Caco-2 (cell line): ENCODE measurements at regions not wholly inside any gene's neighbourhood (a gene's known extent, or its start where the extent isn't known, plus 50 kb on each side); places are given as distances from the start of the nearest gene placed in this dataset.
"Not testable (repeated sequence)": the region's sequence is repeated elsewhere in the genome, so short reads cannot be mapped to it uniquely, and the experiment has no call there.

Source experiments
- BruUV-seq: library from RNA; stranded (reverse); fragments of 400-500 nt; replicated peaks from 2 replicates; lab custom pipeline; 2021; lab: Mats Ljungman, UMichigan
- CTCF ChIA-PET: fragments of 300-600 bp; sonication (Branson Sonifier 250); formaldehyde crosslinking; loops from one replicate; lab custom pipeline; 2022; ENCODE audit warnings: antibody characterized with exemption; lab: Charles Lee
- POLR2A ChIA-PET: fragments of 300-600 bp; sonication (Branson Sonifier 250); formaldehyde crosslinking; loops from one replicate; lab custom pipeline; 2022; ENCODE audit warnings: antibody characterized with exemption; lab: Charles Lee
- DNase-seq, 2 experiments: peaks; one replicate each; pipeline versions ENCODE4 v3.0.0 to v3.0.0-alpha.2; 2020 to 2022
- H3K27me3 ChIP-seq: replicated peaks from 2 replicates; pipeline ENCODE4 v1.6.0; 2011; ENCODE audit warnings: low read length; ENCODE audit not compliant: control insufficient read depth, insufficient read depth
- H3K36me3 ChIP-seq: 2 replicates; pipeline ENCODE4 v1.5.1; 2011; ENCODE audit warnings: low read length; ENCODE audit not compliant: control insufficient read depth, insufficient read depth
- H3K4me1 ChIP-seq: fragments of 250-450 bp; sonication (Bioruptor Pico); 2 replicates; pipeline ENCODE4 v1.5.1; 2020; ENCODE audit warnings: mild to moderate bottlenecking
- H3K4me3 ChIP-seq: 2 replicates; pipeline ENCODE4 v1.5.1; 2011; ENCODE audit warnings: low read depth, mild to moderate bottlenecking, control low read depth, low read length
- H3K9me3 ChIP-seq: fragments of 250-450 bp; sonication (Bioruptor Pico); 2 replicates; pipeline ENCODE4 v1.5.1; 2020; ENCODE audit warnings: mild to moderate bottlenecking, moderate library complexity
- H3K27ac Mint-ChIP-seq: one replicate; pipeline ENCODE4 v1.8.0; 2022; ENCODE audit warnings: mixed read lengths; ENCODE audit not compliant: unreplicated experiment
- H3K27me3 Mint-ChIP-seq: one replicate; pipeline ENCODE4 v1.8.0; 2022; ENCODE audit warnings: mixed read lengths; ENCODE audit not compliant: insufficient read depth, unreplicated experiment
- H3K36me3 Mint-ChIP-seq: one replicate; pipeline ENCODE4 v1.8.0; 2022; ENCODE audit warnings: mild to moderate bottlenecking, mixed read lengths; ENCODE audit not compliant: insufficient read depth, unreplicated experiment
- H3K4me1 Mint-ChIP-seq: one replicate; pipeline ENCODE4 v1.8.0; 2022; ENCODE audit warnings: low read depth, mixed read lengths; ENCODE audit not compliant: unreplicated experiment
- H3K4me3 Mint-ChIP-seq: one replicate; pipeline ENCODE4 v1.8.0; 2022; ENCODE audit warnings: mild to moderate bottlenecking, moderate library complexity, mixed read lengths; ENCODE audit not compliant: unreplicated experiment
- H3K9me3 Mint-ChIP-seq: one replicate; pipeline ENCODE4 v1.8.0; 2022; ENCODE audit warnings: mixed read lengths; ENCODE audit not compliant: unreplicated experiment
- intact Hi-C: fragments of 100-400 bp; cut with micrococcal nuclease; formaldehyde crosslinking; loops from one replicate; pipeline ENCODE4 v1.10.0; 2022; ENCODE audit not compliant: unreplicated experiment
- TF ChIP-seq, protein P1 (sequence below), 2 experiments: fragments of 200-600 bp in 1 of 2; IDR thresholded peaks; 1 replicate in 1 of 2; 2 replicates in 1 of 2; pipeline versions ENCODE4 v1.5.1 to v1.8.0; 2011 to 2022; ENCODE audit warnings: antibody characterized with exemption in 1 of 2, control low read depth in 1 of 2, inconsistent platforms in 1 of 2, low read depth in 1 of 2, low read length in 1 of 2, mild to moderate bottlenecking in 1 of 2, moderate library complexity in 1 of 2; ENCODE audit not compliant: insufficient read depth in 1 of 2, severe bottlenecking in 1 of 2, unreplicated experiment in 1 of 2

- intact Hi-C loops: loop anchor here (1.0 to 10.0 kb wide), 2 partner anchors 129 to 384 kb away; no protein-coding TSS in a partner anchor
- no peaks in the 10 kb centered on the region for H3K36me3 Mint-ChIP-seq
- CTCF ChIA-PET: no interaction called here
- no peak overlapping the region for H3K27ac Mint-ChIP-seq
- H3K27me3 ChIP-seq: no peaks in the 10 kb centered on the region
- H3K4me1 Mint-ChIP-seq: peaks cover 15% of the 10 kb centered on the region
- no peak overlapping the region for H3K4me3 ChIP-seq
- TF ChIP-seq, protein P1, sequence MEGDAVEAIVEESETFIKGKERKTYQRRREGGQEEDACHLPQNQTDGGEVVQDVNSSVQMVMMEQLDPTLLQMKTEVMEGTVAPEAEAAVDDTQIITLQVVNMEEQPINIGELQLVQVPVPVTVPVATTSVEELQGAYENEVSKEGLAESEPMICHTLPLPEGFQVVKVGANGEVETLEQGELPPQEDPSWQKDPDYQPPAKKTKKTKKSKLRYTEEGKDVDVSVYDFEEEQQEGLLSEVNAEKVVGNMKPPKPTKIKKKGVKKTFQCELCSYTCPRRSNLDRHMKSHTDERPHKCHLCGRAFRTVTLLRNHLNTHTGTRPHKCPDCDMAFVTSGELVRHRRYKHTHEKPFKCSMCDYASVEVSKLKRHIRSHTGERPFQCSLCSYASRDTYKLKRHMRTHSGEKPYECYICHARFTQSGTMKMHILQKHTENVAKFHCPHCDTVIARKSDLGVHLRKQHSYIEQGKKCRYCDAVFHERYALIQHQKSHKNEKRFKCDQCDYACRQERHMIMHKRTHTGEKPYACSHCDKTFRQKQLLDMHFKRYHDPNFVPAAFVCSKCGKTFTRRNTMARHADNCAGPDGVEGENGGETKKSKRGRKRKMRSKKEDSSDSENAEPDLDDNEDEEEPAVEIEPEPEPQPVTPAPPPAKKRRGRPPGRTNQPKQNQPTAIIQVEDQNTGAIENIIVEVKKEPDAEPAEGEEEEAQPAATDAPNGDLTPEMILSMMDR (IDR thresholded peaks at IDR 0.05; ENCODE audit: insufficient read depth in 1 of 2, low read depth in 1 of 2, low read length in 1 of 2, severe bottlenecking in 1 of 2, unreplicated experiment in 1 of 2): no peak
- no peak for DNase-seq
- no peaks in the 10 kb centered on the region for H3K36me3 ChIP-seq
- no peaks in the 10 kb centered on the region for H3K9me3 ChIP-seq
- H3K27me3 Mint-ChIP-seq: no peaks in the 10 kb centered on the region
- peaks cover 16% of the 10 kb centered on the region for H3K4me1 ChIP-seq
- POLR2A ChIA-PET: no interaction called here
- BruUV-seq: no TSS peak
- H3K4me3 Mint-ChIP-seq: no peak overlapping the region
- H3K9me3 Mint-ChIP-seq: no peaks in the 10 kb centered on the region
Measured at GRCh38 chr4:156293657-156294297, 340.1 kb upstream of the CTSO start.

DNA sequence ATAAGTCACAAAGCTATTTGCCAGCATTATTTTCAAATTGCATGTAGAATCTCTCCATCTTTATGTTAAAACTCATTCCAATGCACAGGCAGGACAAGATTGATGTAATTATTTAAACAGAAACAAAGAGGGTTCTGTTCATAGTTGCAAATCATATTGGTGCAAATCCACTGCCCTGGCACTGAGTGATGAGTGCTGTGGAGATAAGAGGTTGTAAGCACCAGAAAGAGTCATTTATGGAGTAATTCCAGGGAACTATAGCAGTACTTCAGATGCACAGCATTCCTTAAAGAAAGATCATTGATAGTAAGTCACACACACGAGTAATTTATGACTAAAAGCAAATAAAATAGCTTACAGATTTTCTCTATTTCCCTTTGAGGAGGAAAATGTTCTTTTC, 337.7 kb upstream of the CTSO start:
- CTCF ChIA-PET: no interaction called here
- H3K4me3 ChIP-seq: no peak overlapping the region
- H3K4me3 Mint-ChIP-seq: no peak overlapping the region
- no peaks in the 10 kb centered on the region for H3K27me3 Mint-ChIP-seq
- no TSS peak for BruUV-seq
- no peaks in the 10 kb centered on the region for H3K9me3 ChIP-seq
- no peaks in the 10 kb centered on the region for H3K36me3 ChIP-seq
- no peaks in the 10 kb centered on the region for H3K9me3 Mint-ChIP-seq
- no peaks in the 10 kb centered on the region for H3K27me3 ChIP-seq
- TF ChIP-seq, protein P1 (IDR thresholded peaks at IDR 0.05; ENCODE audit: insufficient read depth in 1 of 2, low read depth in 1 of 2, low read length in 1 of 2, severe bottlenecking in 1 of 2, unreplicated experiment in 1 of 2): no peak
- DNase-seq: peak in 1 of 2 experiments; percentile 1
- H3K4me1 ChIP-seq: peaks cover 16% of the 10 kb centered on the region
- no peaks in the 10 kb centered on the region for H3K36me3 Mint-ChIP-seq
- no peak overlapping the region for H3K27ac Mint-ChIP-seq
- intact Hi-C loops: loop anchor here (10.0 kb wide), 1 partner anchor 127 kb away; no protein-coding TSS in a partner anchor
- POLR2A ChIA-PET: no interaction called here
- peaks cover 15% of the 10 kb centered on the region for H3K4me1 Mint-ChIP-seq

GRCh38 chr4:156290811-156291210, 337.1 kb upstream of the CTSO start:
- Mint-ChIP-seq H3K9me3 (no peaks in the 10 kb centered on the region), H3K36me3 (no peaks in the 10 kb centered on the region), H3K27me3 (no peaks in the 10 kb centered on the region), H3K4me3 (no peak overlapping the region), H3K4me1 (peaks cover 15% of the 10 kb centered on the region), H3K27ac (no peak overlapping the region)
- Histone ChIP-seq H3K4me1 (peaks cover 16% of the 10 kb centered on the region), H3K9me3 (no peaks in the 10 kb centered on the region), H3K36me3 (no peaks in the 10 kb centered on the region), H3K4me3 (no peak overlapping the region), H3K27me3 (no peaks in the 10 kb centered on the region)
- BruUV-seq: no TSS peak
- ChIA-PET CTCF (no interaction called here), POLR2A (no interaction called here)
- no peak for DNase-seq
- intact Hi-C loops: loop anchor here (10.0 kb wide), 1 partner anchor 126 kb away; no protein-coding TSS in a partner anchor
- TF ChIP-seq, protein P1 (IDR thresholded peaks at IDR 0.05; ENCODE audit: insufficient read depth in 1 of 2, low read depth in 1 of 2, low read length in 1 of 2, severe bottlenecking in 1 of 2, unreplicated experiment in 1 of 2): no peak

DNA sequence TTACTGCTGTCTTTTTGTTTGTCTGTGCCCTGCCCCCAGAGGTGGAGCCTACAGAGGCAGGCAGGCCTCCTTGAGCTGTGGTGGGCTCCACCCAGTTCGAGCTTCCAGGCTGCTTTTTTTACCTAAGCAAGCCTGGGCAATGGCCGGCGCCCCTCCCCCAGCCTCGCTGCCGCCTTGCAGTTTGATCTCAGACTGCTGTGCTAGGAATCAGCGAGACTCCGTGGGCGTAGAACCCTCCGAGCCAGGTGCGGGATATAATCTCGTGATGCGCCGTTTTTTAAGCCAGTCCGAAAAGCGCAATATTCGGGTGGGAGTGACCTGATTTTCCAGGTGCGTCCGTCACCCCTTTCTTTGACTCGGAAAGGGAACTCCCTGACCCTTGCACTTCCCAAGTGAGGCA, 336.4 kb upstream of the CTSO start:
- H3K4me3 ChIP-seq, H3K36me3 ChIP-seq, DNase-seq, BruUV-seq, POLR2A ChIA-PET, H3K4me3 Mint-ChIP-seq, H3K4me1 ChIP-seq, H3K9me3 Mint-ChIP-seq, H3K27me3 Mint-ChIP-seq, CTCF ChIA-PET, H3K27ac Mint-ChIP-seq, H3K9me3 ChIP-seq, H3K27me3 ChIP-seq, H3K36me3 Mint-ChIP-seq: not testable (repeated sequence)
- H3K4me1 Mint-ChIP-seq: peaks cover 14% of the 10 kb centered on the region
- intact Hi-C loops: loop anchor here (10.0 kb wide), 1 partner anchor 125 kb away; no protein-coding TSS in a partner anchor
